Sigmoid colon (tissue), 6 donors: ENCODE measurements at regions not wholly inside any gene's neighbourhood (a gene's known extent, or its start where the extent isn't known, plus 50 kb on each side); places are given as distances from the start of the nearest gene placed in this dataset.

Experiments
- DNase-seq: peaks from one replicate; pipeline ENCODE4 v3.0.0-alpha.2; 2019
- H3K27ac ChIP-seq, 4 donors: fragments of 200-600 bp; sonication (generic); one replicate each; pipeline ENCODE4 v1.5.1; 2016 to 2019; ENCODE audit warnings: mild to moderate bottlenecking in 1 of 4
- H3K27me3 ChIP-seq, 3 donors: fragments of 200-600 bp; sonication (generic); one replicate each; pipeline ENCODE4 v1.5.1; 2019; ENCODE audit warnings: mild to moderate bottlenecking in 1 of 3
- H3K36me3 ChIP-seq, 4 donors: fragments of 200-600 bp; sonication (generic); one replicate each; pipeline ENCODE4 v1.5.1; 2016 to 2019
- H3K4me1 ChIP-seq, 4 donors: fragments of 200-600 bp; sonication (generic); one replicate each; pipeline ENCODE4 v1.5.1; 2017 to 2019
- H3K4me3 ChIP-seq, 4 donors: fragments of 200-600 bp; sonication (generic); one replicate each; pipeline ENCODE4 v1.5.1; 2017 to 2019; ENCODE audit warnings: mild to moderate bottlenecking in 2 of 4, moderate library complexity in 1 of 4
- H3K9me3 ChIP-seq, 4 donors: fragments of 200-600 bp in 3 of 4; sonication (generic) in 3 of 4; one replicate each; pipeline versions ENCODE4 v1.5.1 to v1.6.1; 2013 to 2019
- EP300 ChIP-seq, 4 donors: sonication (generic); formaldehyde crosslinking; IDR thresholded peaks; one replicate each; pipeline ENCODE4 v1.6.1; 2017; ENCODE audit warnings: antibody characterized with exemption in 4 of 4
- POLR2A ChIP-seq, 2 donors: fragments of 450-650 bp; IDR thresholded peaks; one replicate each; pipeline ENCODE4 v1.6.1; 2016; ENCODE audit warnings: antibody characterized with exemption in 2 of 2, mild to moderate bottlenecking in 2 of 2, moderate library complexity in 2 of 2
- POLR2AphosphoS5 ChIP-seq, 4 donors: sonication (generic); formaldehyde crosslinking; IDR thresholded peaks; one replicate each; pipeline ENCODE4 v1.6.1; 2017; ENCODE audit warnings: antibody characterized with exemption in 4 of 4
- WGBS, 2 donors: extraction: QIAGEN DNeasy Blood & Tissue Kit; methylation state at CpG; one replicate each; pipeline ENCODE4 v1.1.7; 2013; 5-methylcytosine and 5-hydroxymethylcytosine counted together
- intact Hi-C: fragments of 100-400 bp; cut with DNase I; formaldehyde crosslinking; loops from one replicate; pipeline ENCODE4 v1.15.1; 2023
- TF ChIP-seq, protein P1 (sequence below), 4 experiments: fragments of 450-650 bp in 3 of 4; fragments of 200-600 bp in 1 of 4; IDR thresholded peaks; one replicate each; pipeline ENCODE4 v1.5.1; 2016 to 2019; ENCODE audit warnings: antibody characterized with exemption in 4 of 4, mild to moderate bottlenecking in 3 of 4, moderate library complexity in 2 of 4
- donor health status: healthy with polysubstance abuse.
- donor health status: healthy.

DNA sequence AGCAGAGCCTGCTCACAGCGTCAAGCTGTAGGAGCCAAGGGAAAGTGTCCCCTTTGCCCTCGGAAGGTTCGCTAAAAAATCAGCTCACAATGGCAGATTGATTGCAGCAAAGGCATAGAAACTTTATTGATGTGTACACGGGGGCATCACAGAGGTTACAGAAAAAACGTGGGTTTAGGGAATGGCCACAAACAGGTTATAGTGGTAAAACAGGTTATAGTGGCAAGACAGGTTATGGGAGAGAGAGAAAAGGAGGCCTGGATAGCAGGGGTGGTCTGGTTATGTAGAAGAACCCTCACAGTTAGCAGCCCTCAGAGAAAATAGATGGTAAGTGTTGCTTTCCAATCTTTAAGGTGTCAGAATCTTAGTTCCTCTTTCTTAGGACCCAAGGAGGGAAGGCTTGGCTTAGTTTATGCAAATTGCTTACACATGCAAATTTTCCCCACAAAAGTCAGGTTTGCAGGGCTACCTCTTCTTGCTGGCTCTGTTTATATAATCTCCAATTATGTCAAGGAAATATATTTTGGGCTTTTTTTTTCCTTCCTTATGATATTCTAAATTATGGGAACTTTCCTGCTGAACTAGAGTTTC is 113.7 kb downstream of the BMP15 start:
- TF ChIP-seq POLR2A (IDR thresholded peaks at IDR 0.05), result no peak
- TF ChIP-seq EP300 (IDR thresholded peaks at IDR 0.05), result no peak
- TF ChIP-seq POLR2AphosphoS5 (IDR thresholded peaks at IDR 0.05), result no peak
- TF ChIP-seq, protein P1, sequence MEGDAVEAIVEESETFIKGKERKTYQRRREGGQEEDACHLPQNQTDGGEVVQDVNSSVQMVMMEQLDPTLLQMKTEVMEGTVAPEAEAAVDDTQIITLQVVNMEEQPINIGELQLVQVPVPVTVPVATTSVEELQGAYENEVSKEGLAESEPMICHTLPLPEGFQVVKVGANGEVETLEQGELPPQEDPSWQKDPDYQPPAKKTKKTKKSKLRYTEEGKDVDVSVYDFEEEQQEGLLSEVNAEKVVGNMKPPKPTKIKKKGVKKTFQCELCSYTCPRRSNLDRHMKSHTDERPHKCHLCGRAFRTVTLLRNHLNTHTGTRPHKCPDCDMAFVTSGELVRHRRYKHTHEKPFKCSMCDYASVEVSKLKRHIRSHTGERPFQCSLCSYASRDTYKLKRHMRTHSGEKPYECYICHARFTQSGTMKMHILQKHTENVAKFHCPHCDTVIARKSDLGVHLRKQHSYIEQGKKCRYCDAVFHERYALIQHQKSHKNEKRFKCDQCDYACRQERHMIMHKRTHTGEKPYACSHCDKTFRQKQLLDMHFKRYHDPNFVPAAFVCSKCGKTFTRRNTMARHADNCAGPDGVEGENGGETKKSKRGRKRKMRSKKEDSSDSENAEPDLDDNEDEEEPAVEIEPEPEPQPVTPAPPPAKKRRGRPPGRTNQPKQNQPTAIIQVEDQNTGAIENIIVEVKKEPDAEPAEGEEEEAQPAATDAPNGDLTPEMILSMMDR (IDR thresholded peaks at IDR 0.05), result no peak
- intact Hi-C loops, result no loop called here
- no peaks in the 10 kb centered on the region for H3K36me3 ChIP-seq
- H3K4me1 ChIP-seq, result no peaks in the 10 kb centered on the region
- peaks cover 0 to 3% (median 0%) of the 10 kb centered on the region in 3 donors for H3K27me3 ChIP-seq
- no peak overlapping the region for H3K27ac ChIP-seq
- no peak for DNase-seq
- no peaks in the 10 kb centered on the region for H3K9me3 ChIP-seq
- 18 to 45% methylated on average over 5 of the region's 5 CpGs for WGBS, 2 donors
- H3K4me3 ChIP-seq, result no peak overlapping the region

DNA sequence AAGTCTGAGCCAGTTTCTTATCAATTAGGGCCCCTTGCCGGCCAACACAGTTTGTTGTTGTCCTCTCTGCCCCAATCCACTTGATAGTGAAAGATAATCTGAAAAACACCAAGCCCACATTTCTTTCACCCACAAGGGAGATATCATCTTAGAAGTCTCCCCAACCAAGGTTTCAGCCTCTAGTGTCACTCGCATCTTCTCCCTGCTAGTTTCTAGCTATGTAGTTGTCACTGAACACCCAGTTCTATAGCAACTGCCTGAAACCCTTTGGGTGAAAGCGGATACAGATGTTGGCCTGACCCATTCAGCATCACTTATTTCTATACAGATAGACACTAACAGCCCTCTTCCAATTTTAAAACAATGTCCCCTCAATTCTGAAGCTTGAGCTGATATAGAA is 116.3 kb downstream of the BMP15 start:
- Histone ChIP-seq H3K9me3 (no peaks in the 10 kb centered on the region), H3K27ac (no peak overlapping the region), H3K36me3 (no peaks in the 10 kb centered on the region), H3K27me3 (no peaks in the 10 kb centered on the region), H3K4me1 (no peaks in the 10 kb centered on the region), H3K4me3 (no peak overlapping the region)
- no peak for DNase-seq
- intact Hi-C loops, result no loop called here
- TF ChIP-seq POLR2A (IDR thresholded peaks at IDR 0.05) (no peak), EP300 (IDR thresholded peaks at IDR 0.05) (no peak), POLR2AphosphoS5 (IDR thresholded peaks at IDR 0.05) (no peak)
- TF ChIP-seq, protein P1 (IDR thresholded peaks at IDR 0.05), result no peak
- 73 to 79% methylated on average over 3 of the region's 3 CpGs for WGBS, 2 donors

DNA sequence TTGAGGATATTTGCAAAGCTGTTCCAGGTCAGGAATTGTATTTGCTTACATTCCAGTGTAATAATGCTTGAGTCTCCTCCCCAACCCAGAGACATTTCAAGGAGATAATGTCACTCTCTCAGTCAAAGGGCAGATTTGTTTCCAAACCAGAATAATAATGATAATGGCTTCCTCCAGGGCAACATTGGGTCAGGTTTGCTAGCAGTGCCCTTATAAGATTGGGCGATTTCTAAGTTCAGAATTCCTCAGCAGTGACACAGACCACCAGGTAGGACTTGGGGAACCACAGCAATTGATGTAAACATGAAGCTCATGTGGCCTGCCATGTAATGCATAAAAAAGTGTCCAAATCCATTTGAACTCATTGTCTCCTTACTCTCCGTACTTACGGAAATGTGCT is 125.2 kb downstream of the BMP15 start:
- no peaks in the 10 kb centered on the region for H3K4me1 ChIP-seq
- no peak overlapping the region for H3K4me3 ChIP-seq
- TF ChIP-seq, protein P1 (IDR thresholded peaks at IDR 0.05), result no peak
- no peak for TF ChIP-seq EP300 (IDR thresholded peaks at IDR 0.05)
- TF ChIP-seq POLR2AphosphoS5 (IDR thresholded peaks at IDR 0.05), result no peak
- no peak overlapping the region for H3K27ac ChIP-seq
- no peak for DNase-seq
- no peaks in the 10 kb centered on the region for H3K9me3 ChIP-seq
- no peaks in the 10 kb centered on the region for H3K36me3 ChIP-seq
- intact Hi-C loops, result no loop called here
- H3K27me3 ChIP-seq, result no peaks in the 10 kb centered on the region
- 60 to 65% methylated on average over 3 of the region's 3 CpGs for WGBS, 2 donors

DNA sequence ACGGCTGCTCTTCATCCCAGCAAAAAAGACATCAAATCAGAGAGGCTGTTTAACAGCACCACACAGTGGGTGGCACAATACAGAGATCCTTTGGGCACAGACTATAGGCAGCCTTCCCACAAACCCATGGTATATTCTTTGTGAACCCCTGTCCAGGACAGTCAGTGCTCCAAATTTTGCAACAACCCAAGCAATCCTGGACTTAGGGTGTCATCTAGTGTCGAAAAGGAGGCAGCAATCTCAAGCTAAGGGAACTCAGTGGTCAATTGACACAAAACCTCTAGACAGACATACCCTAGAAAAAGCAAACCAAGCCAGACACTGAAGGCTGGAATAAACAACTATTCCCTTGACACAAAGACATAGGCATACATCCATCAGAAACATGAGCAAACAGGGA is 137.4 kb downstream of the BMP15 start:
- no peaks in the 10 kb centered on the region for H3K4me1 ChIP-seq
- H3K36me3 ChIP-seq, result no peaks in the 10 kb centered on the region
- WGBS, 2 donors, result 32 to 67% methylated on average over 2 of the region's 2 CpGs
- intact Hi-C loops, result no loop called here
- TF ChIP-seq EP300 (IDR thresholded peaks at IDR 0.05) (no peak), POLR2AphosphoS5 (IDR thresholded peaks at IDR 0.05) (no peak), POLR2A (IDR thresholded peaks at IDR 0.05) (no peak)
- TF ChIP-seq, protein P1 (IDR thresholded peaks at IDR 0.05), result no peak
- H3K9me3 ChIP-seq, result no peaks in the 10 kb centered on the region
- no peak overlapping the region for H3K27ac ChIP-seq
- no peak overlapping the region for H3K4me3 ChIP-seq
- DNase-seq, result no peak
- H3K27me3 ChIP-seq, result no peaks in the 10 kb centered on the region

DNA sequence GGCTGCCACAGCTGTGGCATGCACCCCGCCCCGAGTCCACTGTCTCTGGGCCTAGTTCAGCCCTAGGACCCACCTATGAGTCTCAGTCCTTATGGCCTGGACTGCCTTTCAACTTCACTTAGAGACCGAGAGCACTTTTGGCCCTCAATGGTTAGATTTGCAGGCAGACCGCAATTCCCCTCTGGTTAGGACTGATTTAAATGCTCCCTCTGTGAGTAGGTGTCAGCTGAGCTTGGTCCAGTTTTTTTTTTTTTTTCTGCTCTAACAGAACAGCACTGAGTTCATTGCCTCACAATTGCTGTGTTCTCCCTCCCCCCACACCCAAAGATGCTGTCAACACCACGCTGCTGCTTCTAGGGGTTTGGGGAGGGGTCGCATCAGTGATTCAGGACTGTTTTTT is 143.2 kb downstream of the BMP15 start:
- intact Hi-C loops, result no loop called here
- 82 to 88% methylated on average over 6 of the region's 6 CpGs for WGBS, 2 donors
- no peak for TF ChIP-seq POLR2A (IDR thresholded peaks at IDR 0.05)
- no peak for TF ChIP-seq POLR2AphosphoS5 (IDR thresholded peaks at IDR 0.05)
- no peak for TF ChIP-seq EP300 (IDR thresholded peaks at IDR 0.05)
- TF ChIP-seq, protein P1 (IDR thresholded peaks at IDR 0.05), result no peak

More for the DNA sequence above, 143.2 kb downstream of the BMP15 start:
- Histone ChIP-seq H3K4me1 (no peaks in the 10 kb centered on the region), H3K9me3 (no peaks in the 10 kb centered on the region), H3K27ac (no peak overlapping the region), H3K36me3 (no peaks in the 10 kb centered on the region), H3K27me3 (no peaks in the 10 kb centered on the region), H3K4me3 (no peak overlapping the region)
- no peak for DNase-seq
